Mesothelial cell of epicardium (in vitro differentiated cells): ENCODE measurements at regions not wholly inside any gene's neighbourhood (a gene's known extent, or its start where the extent isn't known, plus 50 kb on each side); places are given as distances from the start of the nearest gene placed in this dataset.

Source experiments
- DNase-seq, 2 experiments: peaks; one replicate each; pipeline ENCODE4 v3.0.0; 2021; ENCODE audit warnings: low spot score in 2 of 2; ENCODE audit not compliant: unreplicated experiment in 2 of 2
- H3K27ac Mint-ChIP-seq: 2 replicates; pipeline ENCODE4 v1.8.0; 2021; ENCODE audit warnings: mixed read lengths
- H3K27me3 Mint-ChIP-seq: 2 replicates; pipeline ENCODE4 v1.8.0; 2021; ENCODE audit warnings: low read depth, mixed read lengths
- H3K36me3 Mint-ChIP-seq: 2 replicates; pipeline ENCODE4 v1.8.0; 2021; ENCODE audit warnings: mixed read lengths
- H3K4me1 Mint-ChIP-seq: 2 replicates; pipeline ENCODE4 v1.8.0; 2021; ENCODE audit warnings: mixed read lengths
- H3K4me3 Mint-ChIP-seq: 2 replicates; pipeline ENCODE4 v1.8.0; 2021; ENCODE audit warnings: mild to moderate bottlenecking, moderate library complexity, mixed read lengths
- H3K9me3 Mint-ChIP-seq: 2 replicates; pipeline ENCODE4 v1.8.0; 2021; ENCODE audit warnings: mixed read lengths
- CTCF ChIP-seq: fragments of 200-600 bp; sonication (generic); IDR thresholded peaks from one replicate; pipeline ENCODE4 v1.5.0; 2021; ENCODE audit warnings: antibody characterized with exemption; ENCODE audit not compliant: unreplicated experiment

- no peaks in the 10 kb centered on the region for H3K4me1 Mint-ChIP-seq
- H3K4me3 Mint-ChIP-seq, result no peak overlapping the region
- no peaks in the 10 kb centered on the region for H3K9me3 Mint-ChIP-seq
- no peak for TF ChIP-seq CTCF
- no peak for DNase-seq
- H3K36me3 Mint-ChIP-seq, result no peaks in the 10 kb centered on the region
- no peak overlapping the region for H3K27ac Mint-ChIP-seq
- peaks cover 16% of the 10 kb centered on the region for H3K27me3 Mint-ChIP-seq
These were observed 100.1 kb upstream of the C1orf174 start for GRCh38 chr1:3999941-4000735.

DNA sequence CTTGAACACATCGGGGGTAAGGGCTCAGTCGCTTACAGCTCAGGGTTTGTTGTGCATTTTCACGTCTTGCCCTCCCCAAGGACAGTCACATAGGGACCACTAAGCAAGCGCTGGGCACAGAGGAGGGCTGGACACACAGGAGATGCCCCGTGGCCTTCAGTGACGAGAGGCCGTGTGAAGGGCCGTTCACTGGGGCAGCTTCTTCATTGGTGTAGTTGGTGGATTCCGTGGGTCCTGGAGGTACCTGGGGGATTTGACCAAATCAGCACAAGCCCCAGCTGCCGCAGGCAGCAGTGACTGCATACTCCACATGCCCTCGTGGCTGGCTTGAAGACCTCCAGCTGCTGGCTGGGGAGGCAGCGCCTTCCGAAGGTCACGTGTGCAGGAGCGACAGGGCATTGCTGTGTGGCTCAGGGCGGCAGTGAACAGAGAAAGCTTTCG, 100.8 kb upstream of the C1orf174 start:
- no peak for DNase-seq
- no peaks in the 10 kb centered on the region for H3K4me1 Mint-ChIP-seq
- H3K27me3 Mint-ChIP-seq, result peaks cover 16% of the 10 kb centered on the region
- H3K4me3 Mint-ChIP-seq, result no peak overlapping the region
- no peak overlapping the region for H3K27ac Mint-ChIP-seq
- no peak for TF ChIP-seq CTCF
- H3K36me3 Mint-ChIP-seq, result no peaks in the 10 kb centered on the region
- H3K9me3 Mint-ChIP-seq, result no peaks in the 10 kb centered on the region

- no peak for TF ChIP-seq CTCF
- Mint-ChIP-seq H3K27me3 (peaks cover 13% of the 10 kb centered on the region), H3K4me3 (no peak overlapping the region), H3K4me1 (no peaks in the 10 kb centered on the region), H3K36me3 (no peaks in the 10 kb centered on the region), H3K27ac (no peak overlapping the region), H3K9me3 (no peaks in the 10 kb centered on the region)
- DNase-seq, result no peak
These were observed 101.4 kb upstream of the C1orf174 start for GRCh38 chr1:4001461-4001860.

GRCh38 chr1:4002061-4002521, 102.0 kb upstream of the C1orf174 start:
- no peak overlapping the region for H3K4me3 Mint-ChIP-seq
- no peak for TF ChIP-seq CTCF
- no peak for DNase-seq
- no peaks in the 10 kb centered on the region for H3K36me3 Mint-ChIP-seq
- H3K9me3 Mint-ChIP-seq, result peaks cover 4% of the 10 kb centered on the region
- peaks cover 10% of the 10 kb centered on the region for H3K27me3 Mint-ChIP-seq
- H3K27ac Mint-ChIP-seq, result no peak overlapping the region
- no peaks in the 10 kb centered on the region for H3K4me1 Mint-ChIP-seq

DNA sequence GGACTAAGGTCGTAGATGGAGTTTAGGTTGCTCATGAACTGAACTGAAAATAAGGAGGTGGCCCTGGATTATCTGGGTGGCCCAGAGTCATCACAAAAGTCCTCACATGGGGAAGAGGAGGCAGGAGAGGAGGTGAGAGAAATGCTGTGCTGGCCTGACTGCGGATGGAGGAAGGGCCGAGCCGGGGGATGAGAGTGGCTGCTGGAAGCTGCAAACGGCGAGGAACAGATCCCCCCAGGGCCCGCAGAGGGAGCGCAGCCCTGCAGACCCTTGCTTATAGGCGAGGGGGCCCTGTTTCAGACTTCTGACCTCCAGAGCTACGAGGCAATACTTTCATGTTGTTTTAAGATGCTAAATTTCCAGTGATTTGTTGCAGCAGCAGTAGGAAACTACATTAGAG, 102.7 kb upstream of the C1orf174 start:
- DNase-seq, result no peak
- no peak overlapping the region for H3K4me3 Mint-ChIP-seq
- no peak for TF ChIP-seq CTCF
- peaks cover 10% of the 10 kb centered on the region for H3K27me3 Mint-ChIP-seq
- H3K9me3 Mint-ChIP-seq, result peaks cover 7% of the 10 kb centered on the region
- H3K36me3 Mint-ChIP-seq, result no peaks in the 10 kb centered on the region
- no peaks in the 10 kb centered on the region for H3K4me1 Mint-ChIP-seq
- H3K27ac Mint-ChIP-seq, result no peak overlapping the region
